ENCODE measurements at regions not wholly inside any gene's neighbourhood (a gene's known extent, or its start where the extent isn't known, plus 50 kb on each side); places are given as distances from the start of the nearest gene placed in this dataset.
"Not testable (repeated sequence)": the region's sequence is repeated elsewhere in the genome, so short reads cannot be mapped to it uniquely, and the experiment has no call there.

- Histone ChIP-seq H3K9me3 (no peaks in the 10 kb centered on the region), H3K4me3 (no peak overlapping the region), H3K36me3 (no peaks in the 10 kb centered on the region), H3K27ac (no peak overlapping the region), H3K27me3 (no peaks in the 10 kb centered on the region), H3K4me1 (no peaks in the 10 kb centered on the region)
- 82 to 83% methylated on average over 1 of the region's 1 CpG for WGBS, 2 donors
- TF ChIP-seq, protein P1, sequence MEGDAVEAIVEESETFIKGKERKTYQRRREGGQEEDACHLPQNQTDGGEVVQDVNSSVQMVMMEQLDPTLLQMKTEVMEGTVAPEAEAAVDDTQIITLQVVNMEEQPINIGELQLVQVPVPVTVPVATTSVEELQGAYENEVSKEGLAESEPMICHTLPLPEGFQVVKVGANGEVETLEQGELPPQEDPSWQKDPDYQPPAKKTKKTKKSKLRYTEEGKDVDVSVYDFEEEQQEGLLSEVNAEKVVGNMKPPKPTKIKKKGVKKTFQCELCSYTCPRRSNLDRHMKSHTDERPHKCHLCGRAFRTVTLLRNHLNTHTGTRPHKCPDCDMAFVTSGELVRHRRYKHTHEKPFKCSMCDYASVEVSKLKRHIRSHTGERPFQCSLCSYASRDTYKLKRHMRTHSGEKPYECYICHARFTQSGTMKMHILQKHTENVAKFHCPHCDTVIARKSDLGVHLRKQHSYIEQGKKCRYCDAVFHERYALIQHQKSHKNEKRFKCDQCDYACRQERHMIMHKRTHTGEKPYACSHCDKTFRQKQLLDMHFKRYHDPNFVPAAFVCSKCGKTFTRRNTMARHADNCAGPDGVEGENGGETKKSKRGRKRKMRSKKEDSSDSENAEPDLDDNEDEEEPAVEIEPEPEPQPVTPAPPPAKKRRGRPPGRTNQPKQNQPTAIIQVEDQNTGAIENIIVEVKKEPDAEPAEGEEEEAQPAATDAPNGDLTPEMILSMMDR (IDR thresholded peaks at IDR 0.05) = no peak
- TF ChIP-seq POLR2A (IDR thresholded peaks at IDR 0.05) = no peak
- intact Hi-C loops (cut with DNase I) = no loop called here
- no peak for DNase-seq
These were observed 363.3 kb upstream of the F9 start for GRCh38 chrX:139167282-139167681.

DNA sequence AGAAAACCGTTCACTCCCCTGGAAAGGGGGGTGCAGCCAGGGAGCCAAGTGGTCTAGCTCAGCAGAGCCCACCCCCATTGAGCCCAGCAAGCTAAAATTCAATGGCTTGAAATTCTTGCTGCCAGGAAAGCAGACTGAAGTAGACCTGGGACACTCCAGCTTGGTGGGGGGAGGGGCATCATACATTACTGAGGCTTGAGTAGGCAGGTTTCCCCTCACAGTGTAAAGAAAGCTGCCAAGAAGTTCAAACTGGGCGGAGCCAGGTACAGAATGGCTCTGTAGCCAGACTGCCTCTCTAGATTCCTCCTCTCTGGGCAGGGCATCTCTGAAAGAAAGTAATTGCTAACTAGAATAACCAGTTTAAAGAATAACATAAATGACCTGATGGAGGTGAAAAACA is 372.3 kb upstream of the F9 start:
- Histone ChIP-seq H3K4me1 (no peaks in the 10 kb centered on the region), H3K27ac (no peak overlapping the region), H3K4me3 (no peak overlapping the region), H3K27me3 (no peaks in the 10 kb centered on the region), H3K9me3 (no peaks in the 10 kb centered on the region), H3K36me3 (no peaks in the 10 kb centered on the region)
- intact Hi-C loops (cut with DNase I) = no loop called here
- no peak for TF ChIP-seq POLR2A (IDR thresholded peaks at IDR 0.05)
- TF ChIP-seq, protein P1 (IDR thresholded peaks at IDR 0.05) = no peak
- 60 to 82% methylated on average over 1 of the region's 2 CpGs for WGBS, 2 donors
- DNase-seq = no peak

DNA sequence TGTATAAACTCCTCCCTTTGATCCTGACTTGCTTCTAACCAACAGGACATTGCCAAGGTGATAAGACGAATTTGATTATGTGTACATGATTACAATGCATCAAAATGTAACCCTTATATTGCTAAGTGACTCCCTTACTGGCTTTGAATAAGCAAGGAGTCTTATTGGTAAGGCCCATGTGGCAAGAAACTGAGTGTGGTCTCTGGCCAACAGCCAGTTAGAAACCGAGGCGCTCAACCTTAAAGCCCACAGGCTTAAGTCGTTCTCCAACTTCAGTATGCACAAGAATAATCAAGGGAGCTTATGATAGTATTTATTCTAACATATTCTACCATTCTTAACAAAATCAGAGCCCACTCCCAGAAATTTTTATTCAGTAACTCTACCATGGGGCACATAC is 374.2 kb upstream of the F9 start:
- no peak overlapping the region for H3K27ac ChIP-seq
- H3K4me1 ChIP-seq = no peaks in the 10 kb centered on the region
- no peak overlapping the region for H3K4me3 ChIP-seq
- DNase-seq = no peak
- 45 to 64% methylated on average over 4 of the region's 4 CpGs for whole genome bisulfite sequencing, 2 donors
- no peaks in the 10 kb centered on the region for H3K27me3 ChIP-seq
- no peaks in the 10 kb centered on the region for H3K9me3 ChIP-seq
- intact Hi-C loops (cut with DNase I) = no loop called here
- TF ChIP-seq, protein P1 (IDR thresholded peaks at IDR 0.05) = no peak
- no peak for TF ChIP-seq POLR2A (IDR thresholded peaks at IDR 0.05)
- no peaks in the 10 kb centered on the region for H3K36me3 ChIP-seq

- H3K9me3 ChIP-seq; intact Hi-C loops (cut with DNase I); H3K4me1 ChIP-seq; DNase-seq; H3K4me3 ChIP-seq; H3K27ac ChIP-seq; H3K36me3 ChIP-seq; H3K27me3 ChIP-seq: not testable (repeated sequence)
- 29 to 80% methylated on average over 1 of the region's 5 CpGs for WGBS, 2 donors
These were observed 383.9 kb upstream of the F9 start for GRCh38 chrX:139146625-139147024.

DNA sequence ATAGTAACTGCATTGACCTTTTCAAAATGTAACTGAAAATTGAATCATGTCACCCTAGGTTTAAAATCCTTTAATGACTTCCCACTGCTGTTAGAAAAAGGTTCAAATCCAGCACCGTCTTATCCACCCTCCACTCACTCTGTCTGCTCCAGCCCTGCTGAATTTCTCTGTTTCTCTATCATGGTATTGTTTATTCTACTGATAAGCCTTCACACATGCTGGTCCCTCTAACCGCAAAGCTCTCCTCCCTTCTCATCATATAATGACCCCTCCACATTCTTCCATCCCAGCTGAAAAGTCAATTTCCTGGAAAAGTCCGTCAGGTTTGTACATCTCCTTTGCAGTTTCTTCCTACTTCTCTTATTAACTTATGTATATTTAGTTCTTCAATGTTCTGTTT is 389.2 kb upstream of the F9 start:
- Histone ChIP-seq H3K9me3 (no peaks in the 10 kb centered on the region), H3K4me1 (no peaks in the 10 kb centered on the region), H3K27ac (no peak overlapping the region), H3K36me3 (no peaks in the 10 kb centered on the region), H3K4me3 (no peak overlapping the region), H3K27me3 (no peaks in the 10 kb centered on the region)
- DNase-seq = no peak
- intact Hi-C loops (cut with DNase I) = no loop called here
- WGBS, 2 donors = 66 to 91% methylated on average over 3 of the region's 3 CpGs
- TF ChIP-seq, protein P1 (IDR thresholded peaks at IDR 0.05) = no peak
- TF ChIP-seq POLR2A (IDR thresholded peaks at IDR 0.05) = no peak

GRCh38 chrX:139134316-139134715 is 396.2 kb upstream of the F9 start:
- H3K27me3 ChIP-seq = no peaks in the 10 kb centered on the region
- no peak overlapping the region for H3K4me3 ChIP-seq
- no peak for TF ChIP-seq POLR2A (IDR thresholded peaks at IDR 0.05)
- TF ChIP-seq, protein P1 (IDR thresholded peaks at IDR 0.05) = no peak
- H3K4me1 ChIP-seq = no peaks in the 10 kb centered on the region
- WGBS, 2 donors = 62 to 87% methylated on average over 5 of the region's 5 CpGs
- H3K36me3 ChIP-seq = no peaks in the 10 kb centered on the region
- no peak overlapping the region for H3K27ac ChIP-seq
- DNase-seq = no peak
- intact Hi-C loops (cut with DNase I) = no loop called here
- H3K9me3 ChIP-seq = no peaks in the 10 kb centered on the region

All from esophagus squamous epithelium (tissue), 5 donors.